ENCODE measurements at regions not wholly inside any gene's neighbourhood (a gene's known extent, or its start where the extent isn't known, plus 50 kb on each side); places are given as distances from the start of the nearest gene placed in this dataset.

- no peaks in the 10 kb centered on the region for H3K27me3 ChIP-seq (replicated peaks in 1 of 2; ENCODE audit: control insufficient read depth in 2 of 2, insufficient read depth in 2 of 2, low read length in 1 of 2)
- WGBS (ENCODE audit: insufficient coverage, insufficient replicate concordance, low lambda C conversion rate, missing lambda C conversion rate), result 51% methylated on average over 14 of the region's 14 CpGs
- no peaks in the 10 kb centered on the region for H3K9me3 ChIP-seq (replicated peaks; ENCODE audit: control insufficient read depth, insufficient read depth, low read length)
- ChIA-PET SMC1A (ENCODE audit: uncharacterized antibody, unreplicated experiment) (no interaction called here), CTCF (no interaction called here), POLR2A (no interaction called here), RAD21 (ENCODE audit: unreplicated experiment) (no interaction called here)
- H3K36me3 ChIP-seq (ENCODE audit: control insufficient read depth in 2 of 2, insufficient read depth in 2 of 2, low read length in 1 of 2), result no peaks in the 10 kb centered on the region
- intact Hi-C loops (cut with micrococcal nuclease; ENCODE audit: unreplicated experiment), result no loop called here
- ATAC-seq, result no peak
- no peak for DNase-seq (ENCODE audit: low read depth, low spot score)
- H3K9ac ChIP-seq (ENCODE audit: control insufficient read depth, insufficient read depth, low read length), result no peak overlapping the region
- no peaks in the 10 kb centered on the region for H4K20me1 ChIP-seq (ENCODE audit: control insufficient read depth, insufficient read depth)
- H3K79me2 ChIP-seq (ENCODE audit: control insufficient read depth, insufficient read depth, low read length), result no peaks in the 10 kb centered on the region
- no peak overlapping the region for H3K4me3 ChIP-seq
- in situ Hi-C loops (cut with MboI), result no loop called here
- H3K4me2 ChIP-seq (ENCODE audit: control insufficient read depth, insufficient read depth), result no peak overlapping the region
- H2AFZ ChIP-seq (ENCODE audit: control insufficient read depth, low read depth, low read length), result no peak overlapping the region
- no TSS peak for BruUV-seq (replicated peaks)
- H3K27ac ChIP-seq (ENCODE audit: control insufficient read depth, insufficient read depth), result no peak overlapping the region
- H3K4me1 ChIP-seq (ENCODE audit: control insufficient read depth, insufficient read depth, low read length), result no peaks in the 10 kb centered on the region
- FAIRE-seq, result no peak
- TF ChIP-seq SPI1 (IDR thresholded peaks at IDR 0.05; ENCODE audit: borderline replicate concordance, insufficient read depth, low read depth, low read length) (no peak), IRF5 (IDR thresholded peaks at IDR 0.05; ENCODE audit: borderline replicate concordance) (no peak), NFIC (IDR thresholded peaks at IDR 0.05; ENCODE audit: low read depth, low read length) (no peak), ZBTB4 (CRISPR knock-in tag; IDR thresholded peaks at IDR 0.05) (no peak), SKIL (IDR thresholded peaks at IDR 0.05; ENCODE audit: low read depth, poor library complexity, severe bottlenecking) (no peak), MEF2A (IDR thresholded peaks at IDR 0.05; ENCODE audit: insufficient read depth, low read depth, low read length) (no peak), SP1 (IDR thresholded peaks at IDR 0.05; ENCODE audit: low read depth, low read length) (no peak), YBX1 (IDR thresholded peaks at IDR 0.05) (no peak), PAX5 (IDR thresholded peaks at IDR 0.05; ENCODE audit: borderline replicate concordance, low read depth, low read length) (no peak), TCF3 (IDR thresholded peaks at IDR 0.05; ENCODE audit: borderline replicate concordance, insufficient read depth, low read depth, low read length) (no peak), PAX8 (IDR thresholded peaks at IDR 0.05) (no peak), GATAD2B (conservative IDR thresholded peaks at IDR 0.05; ENCODE audit: low read depth) (no peak), E2F4 (IDR thresholded peaks at IDR 0.05; ENCODE audit: low read depth, low read length) (no peak), FOXK2 (IDR thresholded peaks at IDR 0.05) (no peak), HDGF (IDR thresholded peaks at IDR 0.05) (no peak), STAT3 (IDR thresholded peaks at IDR 0.05; ENCODE audit: low read depth, low read length) (no peak), POU2F2 (IDR thresholded peaks at IDR 0.05; ENCODE audit: borderline replicate concordance, low read depth, low read length) (no peak)
- TF ChIP-seq, protein P1, sequence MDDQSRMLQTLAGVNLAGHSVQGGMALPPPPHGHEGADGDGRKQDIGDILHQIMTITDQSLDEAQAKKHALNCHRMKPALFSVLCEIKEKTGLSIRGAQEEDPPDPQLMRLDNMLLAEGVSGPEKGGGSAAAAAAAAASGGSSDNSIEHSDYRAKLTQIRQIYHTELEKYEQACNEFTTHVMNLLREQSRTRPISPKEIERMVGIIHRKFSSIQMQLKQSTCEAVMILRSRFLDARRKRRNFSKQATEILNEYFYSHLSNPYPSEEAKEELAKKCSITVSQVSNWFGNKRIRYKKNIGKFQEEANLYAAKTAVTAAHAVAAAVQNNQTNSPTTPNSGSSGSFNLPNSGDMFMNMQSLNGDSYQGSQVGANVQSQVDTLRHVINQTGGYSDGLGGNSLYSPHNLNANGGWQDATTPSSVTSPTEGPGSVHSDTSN (IDR thresholded peaks at IDR 0.05; ENCODE audit: insufficient replicate concordance, low read depth, low read length), result no peak
Measured at GRCh38 chrX:816411-816810, 185.8 kb downstream of the SHOX start.
